Sciatic nerve (tissue), 2 donors: ENCODE measurements at regions not wholly inside any gene's neighbourhood (a gene's known extent, or its start where the extent isn't known, plus 50 kb on each side); places are given as distances from the start of the nearest gene placed in this dataset.
A peak's percentile ranks its signal among the peaks of the same experiment; 100 is the strongest.
"Not testable (repeated sequence)": the region's sequence is repeated elsewhere in the genome, so short reads cannot be mapped to it uniquely, and the experiment has no call there.

Experiments
- ATAC-seq: fragments of 200-7000 bp; cut with Tn5 transposase; one replicate; pipeline ENCODE4 v1.9.1; 2020; ENCODE audit warnings: mild to moderate bottlenecking, moderate library complexity
- DNase-seq: peaks from one replicate; pipeline ENCODE4 v3.0.0-alpha.2; 2020; ENCODE audit warnings: low spot score
- intact Hi-C: fragments of 100-400 bp; cut with DNase I; formaldehyde crosslinking; loops from one replicate; pipeline ENCODE4 v1.14.2; 2022
- donor health status: DM: no; HTN: no; CAD: no.
- donor health status: DM: no; HTN: no; CAD: no.

DNA sequence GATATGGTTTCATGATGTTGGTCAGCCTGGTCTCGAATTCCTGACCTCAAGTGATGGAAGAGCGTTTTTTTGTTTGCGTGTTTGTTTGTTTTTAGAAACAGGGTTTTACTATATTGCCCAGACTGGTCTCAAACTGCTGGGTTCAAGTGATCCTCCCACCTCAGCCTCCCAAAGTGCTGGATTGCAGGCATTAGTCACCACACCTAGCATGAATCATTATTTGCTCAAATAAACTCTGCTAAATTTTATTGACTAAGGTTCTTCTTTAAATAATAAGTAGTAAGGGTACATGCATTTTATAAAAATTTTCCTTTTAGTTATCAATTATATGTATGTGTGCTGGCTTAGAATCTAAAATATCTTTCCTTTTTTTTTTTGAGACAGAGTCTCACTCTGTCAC, 52.9 kb downstream of the ZBTB9 start:
- DNase-seq (no peak), ATAC-seq (no peak)
- intact Hi-C loops, result no loop called here

DNA sequence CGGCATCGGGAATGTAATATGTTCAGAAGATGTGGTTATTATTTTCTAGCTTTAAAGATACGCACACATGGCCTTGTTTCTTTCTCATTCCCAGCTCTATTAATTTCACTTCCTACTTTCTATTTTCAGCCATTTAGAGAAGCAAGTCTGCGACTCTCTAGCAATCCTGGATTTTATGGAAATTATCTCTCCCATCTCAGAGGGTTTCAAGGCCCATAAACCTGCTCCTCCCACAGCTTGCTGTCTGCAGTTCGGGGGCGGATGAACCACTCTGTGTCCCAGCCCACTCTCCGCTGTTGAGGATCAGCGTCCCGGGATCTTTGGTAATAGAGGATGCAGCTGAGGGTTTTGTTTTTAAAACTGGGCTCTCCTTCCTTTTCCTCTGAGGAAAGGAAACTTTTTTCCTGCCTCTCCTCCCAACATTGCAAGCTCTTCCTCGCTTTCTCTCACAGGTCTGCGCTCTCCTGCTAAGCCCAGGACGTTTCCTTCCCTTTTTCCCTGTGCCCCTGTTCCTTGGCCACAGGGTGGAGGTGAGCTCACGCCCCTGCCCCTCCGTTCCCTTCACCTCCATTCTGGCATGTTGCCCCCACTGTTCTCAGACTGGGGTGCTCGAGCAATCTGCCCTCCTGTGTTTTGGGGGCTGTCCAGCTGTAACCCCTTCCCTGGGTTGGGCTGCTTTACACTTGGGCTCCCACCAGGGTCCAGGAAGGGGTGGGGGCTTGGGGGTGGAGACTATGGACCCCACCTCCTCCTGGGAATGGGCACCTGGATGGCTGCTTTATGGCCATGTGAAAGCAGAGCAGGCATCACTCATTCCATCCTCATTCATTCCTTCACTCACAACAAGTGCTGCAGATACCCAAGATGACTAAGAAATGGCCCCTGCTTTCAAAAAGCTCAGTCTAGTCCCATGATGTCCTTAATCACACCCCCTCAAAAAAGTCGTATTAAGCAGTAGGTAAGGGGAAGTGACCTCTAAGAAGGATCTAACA, 54.9 kb downstream of the ZBTB9 start:
- ATAC-seq (peak; percentile 36), DNase-seq (no peak)
- intact Hi-C loops, result no loop called here

DNA sequence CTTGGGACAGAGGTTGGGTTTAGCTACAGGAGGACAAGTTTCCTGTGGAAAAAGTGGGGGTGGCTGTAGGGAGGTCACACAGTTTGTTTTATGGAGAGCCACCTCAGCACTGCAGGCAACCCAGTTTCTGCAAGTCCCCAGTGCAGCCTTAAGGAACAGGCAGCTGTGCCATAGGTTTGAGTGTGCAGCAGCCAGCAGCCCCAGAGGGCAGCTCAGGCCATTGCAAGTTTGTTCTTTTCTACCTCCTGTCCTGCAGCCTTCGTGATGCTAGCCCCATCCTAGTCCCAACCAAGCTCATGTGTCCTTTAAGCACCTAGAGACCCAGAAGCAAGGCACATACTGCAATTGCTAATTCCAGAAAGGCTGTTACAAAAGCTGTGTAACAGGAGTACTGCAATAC, 58.8 kb downstream of the ZBTB9 start:
- no peak for DNase-seq
- ATAC-seq, result no peak
- intact Hi-C loops, result no loop called here

DNA sequence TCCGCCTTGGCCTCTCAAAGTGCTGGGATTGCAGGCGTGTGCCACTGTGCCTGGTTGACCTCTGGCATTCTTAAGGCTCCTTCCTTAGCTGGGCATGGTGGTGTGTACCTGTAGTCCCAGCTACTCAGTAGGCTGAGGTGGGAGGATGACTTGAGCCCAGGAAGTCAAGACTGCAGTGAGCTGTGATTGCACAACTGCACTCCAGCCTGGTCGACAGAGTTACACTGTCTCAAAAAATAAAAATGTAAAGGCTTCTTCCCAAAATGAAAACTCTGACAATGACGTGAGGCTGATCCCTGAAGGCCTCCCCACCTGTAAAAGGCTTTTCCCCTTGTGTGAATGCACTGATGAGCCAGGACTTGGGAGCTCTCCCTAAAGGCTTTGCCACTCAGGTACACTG, 62.4 kb downstream of the ZBTB9 start:
- DNase-seq (no peak), ATAC-seq (no peak)
- intact Hi-C loops, result no loop called here

DNA sequence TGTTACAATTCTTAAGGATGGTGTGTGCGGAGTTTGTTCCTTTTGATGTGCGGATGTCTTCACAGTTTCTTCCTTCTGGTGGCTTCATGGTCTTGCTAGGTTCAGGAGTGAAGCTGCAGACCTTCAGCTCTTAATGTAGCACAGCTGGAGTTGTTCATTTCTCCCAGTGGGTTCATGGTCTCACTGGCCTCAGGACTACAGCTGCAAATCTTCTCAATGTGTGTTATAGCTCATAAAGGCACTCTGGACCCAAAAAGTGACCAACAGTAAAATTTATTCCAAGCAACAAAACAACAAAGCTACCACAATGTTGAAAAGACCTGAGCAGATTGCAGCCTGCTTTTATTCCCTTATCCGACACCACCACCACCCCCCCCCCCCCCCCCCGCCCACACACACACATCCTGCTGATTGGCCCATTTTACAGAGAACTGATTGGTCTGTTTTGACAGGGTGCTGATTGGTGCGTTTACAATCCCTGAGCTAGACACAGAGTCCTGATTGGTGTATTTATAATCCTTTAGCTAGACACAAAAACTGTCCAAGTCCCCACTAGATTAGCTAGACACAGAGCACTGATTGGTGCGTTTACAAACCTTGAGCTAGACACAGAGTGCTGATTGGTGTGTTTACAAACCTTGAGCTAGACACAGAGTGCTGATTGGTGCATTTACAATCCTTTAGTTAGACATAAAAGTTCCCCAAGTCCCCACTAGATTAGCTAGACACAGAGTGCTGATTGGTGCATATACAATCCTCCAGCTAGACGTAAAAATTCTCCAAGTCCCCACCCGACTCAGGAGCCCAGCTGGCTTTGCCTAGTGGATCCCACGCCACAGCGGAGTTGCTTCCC, 59.2 kb downstream of the BAK1 start:
- DNase-seq, intact Hi-C loops, ATAC-seq: not testable (repeated sequence)

DNA sequence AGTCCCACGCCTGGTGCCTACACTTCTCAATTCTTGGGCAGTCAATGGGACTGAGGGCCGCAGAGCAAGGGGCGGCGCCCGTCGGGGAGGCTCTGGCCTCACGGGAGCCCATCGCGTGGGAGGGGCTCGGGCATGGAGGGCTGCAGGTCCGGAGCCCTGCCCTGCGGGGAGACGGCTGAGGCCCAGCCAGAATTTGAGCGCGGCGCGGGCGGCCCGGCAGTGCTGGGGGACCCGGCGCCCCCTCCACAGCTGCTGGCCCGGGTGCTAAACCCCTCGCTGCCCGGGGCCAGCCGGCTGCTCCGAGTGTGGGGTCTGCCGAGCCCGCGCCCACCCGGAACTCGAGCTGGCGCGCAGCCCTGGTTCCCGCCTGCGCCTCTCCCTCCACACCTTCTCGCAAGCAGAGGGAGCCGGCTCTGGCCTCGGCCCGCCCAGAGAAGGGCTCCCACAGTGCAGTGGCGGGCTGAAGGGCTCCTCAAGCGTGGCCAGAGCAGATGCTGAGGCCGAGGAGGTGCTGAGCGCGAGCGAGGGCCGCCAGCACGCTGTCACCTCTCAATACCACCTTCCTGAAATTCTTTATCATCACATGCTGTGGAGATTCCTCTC, 58.5 kb downstream of the BAK1 start:
- intact Hi-C loops, result no loop called here
- ATAC-seq, result no peak
- DNase-seq, result peak; percentile 26
